ENCODE measurements at regions not wholly inside any gene's neighbourhood (a gene's known extent, or its start where the extent isn't known, plus 50 kb on each side); places are given as distances from the start of the nearest gene placed in this dataset.

DNA sequence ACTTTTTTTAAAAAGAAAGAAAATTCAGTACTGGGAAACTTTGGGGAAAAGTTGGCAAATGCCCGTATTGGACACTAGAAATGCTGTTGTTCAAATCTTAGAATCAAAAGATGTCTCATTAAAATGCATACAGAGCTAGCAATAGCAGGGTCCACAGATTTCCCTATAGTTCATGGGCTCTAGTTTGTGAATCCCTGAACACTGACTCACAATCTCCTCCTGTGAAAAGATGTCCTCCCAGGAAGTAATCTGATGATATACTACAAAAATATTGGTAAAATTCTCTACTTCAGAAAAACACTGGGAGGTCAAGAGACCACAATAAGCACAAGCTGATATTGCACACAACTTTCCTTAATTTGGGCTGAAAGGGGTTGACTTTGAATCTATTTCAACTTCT lies 568.4 kb upstream of the ZNF385D start:
- TF ChIP-seq ZFP30 (CRISPR knock-in tag; IDR thresholded peaks at IDR 0.05) (no peak), TOX (CRISPR knock-in tag; IDR thresholded peaks at IDR 0.05; ENCODE audit: borderline replicate concordance) (no peak), ZNF70 (CRISPR knock-in tag; IDR thresholded peaks at IDR 0.05) (no peak), ESRRG (CRISPR knock-in tag; IDR thresholded peaks at IDR 0.05) (no peak), SNAI2 (CRISPR knock-in tag; IDR thresholded peaks at IDR 0.05) (no peak), ARNTL (CRISPR knock-in tag; IDR thresholded peaks at IDR 0.05; ENCODE audit: borderline replicate concordance, low read depth) (no peak), TCF4 (CRISPR knock-in tag; IDR thresholded peaks at IDR 0.05; ENCODE audit: borderline replicate concordance) (no peak)
- TF ChIP-seq, protein P1, sequence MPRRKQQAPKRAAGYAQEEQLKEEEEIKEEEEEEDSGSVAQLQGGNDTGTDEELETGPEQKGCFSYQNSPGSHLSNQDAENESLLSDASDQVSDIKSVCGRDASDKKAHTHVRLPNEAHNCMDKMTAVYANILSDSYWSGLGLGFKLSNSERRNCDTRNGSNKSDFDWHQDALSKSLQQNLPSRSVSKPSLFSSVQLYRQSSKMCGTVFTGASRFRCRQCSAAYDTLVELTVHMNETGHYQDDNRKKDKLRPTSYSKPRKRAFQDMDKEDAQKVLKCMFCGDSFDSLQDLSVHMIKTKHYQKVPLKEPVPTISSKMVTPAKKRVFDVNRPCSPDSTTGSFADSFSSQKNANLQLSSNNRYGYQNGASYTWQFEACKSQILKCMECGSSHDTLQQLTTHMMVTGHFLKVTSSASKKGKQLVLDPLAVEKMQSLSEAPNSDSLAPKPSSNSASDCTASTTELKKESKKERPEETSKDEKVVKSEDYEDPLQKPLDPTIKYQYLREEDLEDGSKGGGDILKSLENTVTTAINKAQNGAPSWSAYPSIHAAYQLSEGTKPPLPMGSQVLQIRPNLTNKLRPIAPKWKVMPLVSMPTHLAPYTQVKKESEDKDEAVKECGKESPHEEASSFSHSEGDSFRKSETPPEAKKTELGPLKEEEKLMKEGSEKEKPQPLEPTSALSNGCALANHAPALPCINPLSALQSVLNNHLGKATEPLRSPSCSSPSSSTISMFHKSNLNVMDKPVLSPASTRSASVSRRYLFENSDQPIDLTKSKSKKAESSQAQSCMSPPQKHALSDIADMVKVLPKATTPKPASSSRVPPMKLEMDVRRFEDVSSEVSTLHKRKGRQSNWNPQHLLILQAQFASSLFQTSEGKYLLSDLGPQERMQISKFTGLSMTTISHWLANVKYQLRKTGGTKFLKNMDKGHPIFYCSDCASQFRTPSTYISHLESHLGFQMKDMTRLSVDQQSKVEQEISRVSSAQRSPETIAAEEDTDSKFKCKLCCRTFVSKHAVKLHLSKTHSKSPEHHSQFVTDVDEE (CRISPR knock-in tag; IDR thresholded peaks at IDR 0.05), result no peak

DNA sequence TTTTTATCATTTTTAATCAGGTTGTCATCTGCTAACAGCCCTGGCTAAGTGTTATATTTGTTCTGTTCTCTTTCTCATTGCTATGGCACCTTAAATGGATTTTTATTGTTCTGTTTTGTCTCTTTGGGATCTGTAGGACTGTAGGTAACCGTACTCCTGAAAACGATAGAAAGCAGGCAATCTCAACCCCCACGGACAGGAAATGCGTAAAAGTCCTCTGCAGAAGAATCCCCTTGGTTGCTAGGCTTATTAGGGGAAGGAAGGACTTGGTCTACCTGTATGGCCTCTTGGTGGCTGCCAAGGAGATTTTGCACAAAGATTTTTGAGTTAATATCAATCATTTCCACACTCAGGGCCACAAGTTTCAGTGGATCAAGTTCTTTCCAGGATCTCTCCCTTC lies 571.9 kb upstream of the ZNF385D start:
- TF ChIP-seq ZFP3 (CRISPR knock-in tag; IDR thresholded peaks at IDR 0.05) (no peak), RARB (CRISPR knock-in tag; IDR thresholded peaks at IDR 0.05) (no peak), ZC3H10 (CRISPR knock-in tag; IDR thresholded peaks at IDR 0.05) (no peak), ISL1 (CRISPR knock-in tag; IDR thresholded peaks at IDR 0.05) (no peak), ARNTL (CRISPR knock-in tag; IDR thresholded peaks at IDR 0.05; ENCODE audit: borderline replicate concordance, low read depth) (no peak), PPARA (CRISPR knock-in tag; IDR thresholded peaks at IDR 0.05; ENCODE audit: borderline replicate concordance) (no peak), OSR1 (CRISPR knock-in tag; IDR thresholded peaks at IDR 0.05) (no peak), ESRRG (CRISPR knock-in tag; IDR thresholded peaks at IDR 0.05) (no peak), SNAI2 (CRISPR knock-in tag; IDR thresholded peaks at IDR 0.05) (no peak)
- TF ChIP-seq, protein P2, sequence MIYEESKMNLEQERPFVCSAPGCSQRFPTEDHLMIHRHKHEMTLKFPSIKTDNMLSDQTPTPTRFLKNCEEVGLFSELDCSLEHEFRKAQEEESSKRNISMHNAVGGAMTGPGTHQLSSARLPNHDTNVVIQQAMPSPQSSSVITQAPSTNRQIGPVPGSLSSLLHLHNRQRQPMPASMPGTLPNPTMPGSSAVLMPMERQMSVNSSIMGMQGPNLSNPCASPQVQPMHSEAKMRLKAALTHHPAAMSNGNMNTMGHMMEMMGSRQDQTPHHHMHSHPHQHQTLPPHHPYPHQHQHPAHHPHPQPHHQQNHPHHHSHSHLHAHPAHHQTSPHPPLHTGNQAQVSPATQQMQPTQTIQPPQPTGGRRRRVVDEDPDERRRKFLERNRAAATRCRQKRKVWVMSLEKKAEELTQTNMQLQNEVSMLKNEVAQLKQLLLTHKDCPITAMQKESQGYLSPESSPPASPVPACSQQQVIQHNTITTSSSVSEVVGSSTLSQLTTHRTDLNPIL (CRISPR knock-in tag; IDR thresholded peaks at IDR 0.05; ENCODE audit: low read depth), result no peak
- TF ChIP-seq, protein P3, sequence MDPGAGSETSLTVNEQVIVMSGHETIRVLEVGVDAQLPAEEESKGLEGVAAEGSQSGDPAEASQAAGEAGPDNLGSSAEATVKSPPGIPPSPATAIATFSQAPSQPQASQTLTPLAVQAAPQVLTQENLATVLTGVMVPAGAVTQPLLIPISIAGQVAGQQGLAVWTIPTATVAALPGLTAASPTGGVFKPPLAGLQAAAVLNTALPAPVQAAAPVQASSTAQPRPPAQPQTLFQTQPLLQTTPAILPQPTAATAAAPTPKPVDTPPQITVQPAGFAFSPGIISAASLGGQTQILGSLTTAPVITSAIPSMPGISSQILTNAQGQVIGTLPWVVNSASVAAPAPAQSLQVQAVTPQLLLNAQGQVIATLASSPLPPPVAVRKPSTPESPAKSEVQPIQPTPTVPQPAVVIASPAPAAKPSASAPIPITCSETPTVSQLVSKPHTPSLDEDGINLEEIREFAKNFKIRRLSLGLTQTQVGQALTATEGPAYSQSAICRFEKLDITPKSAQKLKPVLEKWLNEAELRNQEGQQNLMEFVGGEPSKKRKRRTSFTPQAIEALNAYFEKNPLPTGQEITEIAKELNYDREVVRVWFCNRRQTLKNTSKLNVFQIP (CRISPR knock-in tag; IDR thresholded peaks at IDR 0.05; ENCODE audit: borderline replicate concordance, low read depth), result no peak
- TF ChIP-seq, protein P4, sequence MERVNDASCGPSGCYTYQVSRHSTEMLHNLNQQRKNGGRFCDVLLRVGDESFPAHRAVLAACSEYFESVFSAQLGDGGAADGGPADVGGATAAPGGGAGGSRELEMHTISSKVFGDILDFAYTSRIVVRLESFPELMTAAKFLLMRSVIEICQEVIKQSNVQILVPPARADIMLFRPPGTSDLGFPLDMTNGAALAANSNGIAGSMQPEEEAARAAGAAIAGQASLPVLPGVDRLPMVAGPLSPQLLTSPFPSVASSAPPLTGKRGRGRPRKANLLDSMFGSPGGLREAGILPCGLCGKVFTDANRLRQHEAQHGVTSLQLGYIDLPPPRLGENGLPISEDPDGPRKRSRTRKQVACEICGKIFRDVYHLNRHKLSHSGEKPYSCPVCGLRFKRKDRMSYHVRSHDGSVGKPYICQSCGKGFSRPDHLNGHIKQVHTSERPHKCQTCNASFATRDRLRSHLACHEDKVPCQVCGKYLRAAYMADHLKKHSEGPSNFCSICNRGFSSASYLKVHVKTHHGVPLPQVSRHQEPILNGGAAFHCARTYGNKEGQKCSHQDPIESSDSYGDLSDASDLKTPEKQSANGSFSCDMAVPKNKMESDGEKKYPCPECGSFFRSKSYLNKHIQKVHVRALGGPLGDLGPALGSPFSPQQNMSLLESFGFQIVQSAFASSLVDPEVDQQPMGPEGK (CRISPR knock-in tag; IDR thresholded peaks at IDR 0.05; ENCODE audit: borderline replicate concordance), result no peak
- ATAC-seq, result no peak

More for the DNA sequence above, 568.4 kb upstream of the ZNF385D start:
- ATAC-seq, result peak; percentile 33

DNA sequence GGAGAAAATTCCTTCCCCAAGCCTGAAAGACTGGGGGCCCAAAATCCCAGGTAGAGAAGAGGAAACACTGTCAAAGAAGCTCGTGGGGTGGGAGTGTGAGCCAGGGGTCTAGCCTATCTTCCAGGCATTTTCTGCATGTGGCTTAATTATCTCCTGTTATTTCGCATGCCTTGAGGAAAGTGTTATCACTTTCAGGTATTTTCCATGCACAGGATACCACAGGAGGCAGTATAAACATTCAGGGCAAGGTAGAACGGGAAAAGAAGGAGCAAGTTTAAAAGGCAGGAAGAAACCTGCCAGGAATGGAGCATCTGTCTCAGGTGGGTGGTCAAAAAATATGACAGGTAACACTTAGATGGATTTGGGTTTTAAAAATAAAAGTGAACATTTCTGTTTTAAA lies 575.3 kb upstream of the ZNF385D start:
- no peak for ATAC-seq
- TF ChIP-seq ZFP3 (CRISPR knock-in tag; IDR thresholded peaks at IDR 0.05), result no peak
- no peak for TF ChIP-seq OSR1 (CRISPR knock-in tag; IDR thresholded peaks at IDR 0.05)
- TF ChIP-seq BACH2 (CRISPR knock-in tag; IDR thresholded peaks at IDR 0.05; ENCODE audit: borderline replicate concordance), result no peak
- TF ChIP-seq, protein P5, sequence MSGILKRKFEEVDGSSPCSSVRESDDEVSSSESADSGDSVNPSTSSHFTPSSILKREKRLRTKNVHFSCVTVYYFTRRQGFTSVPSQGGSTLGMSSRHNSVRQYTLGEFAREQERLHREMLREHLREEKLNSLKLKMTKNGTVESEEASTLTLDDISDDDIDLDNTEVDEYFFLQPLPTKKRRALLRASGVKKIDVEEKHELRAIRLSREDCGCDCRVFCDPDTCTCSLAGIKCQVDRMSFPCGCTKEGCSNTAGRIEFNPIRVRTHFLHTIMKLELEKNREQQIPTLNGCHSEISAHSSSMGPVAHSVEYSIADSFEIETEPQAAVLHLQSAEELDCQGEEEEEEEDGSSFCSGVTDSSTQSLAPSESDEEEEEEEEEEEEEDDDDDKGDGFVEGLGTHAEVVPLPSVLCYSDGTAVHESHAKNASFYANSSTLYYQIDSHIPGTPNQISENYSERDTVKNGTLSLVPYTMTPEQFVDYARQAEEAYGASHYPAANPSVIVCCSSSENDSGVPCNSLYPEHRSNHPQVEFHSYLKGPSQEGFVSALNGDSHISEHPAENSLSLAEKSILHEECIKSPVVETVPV (CRISPR knock-in tag; IDR thresholded peaks at IDR 0.05), result no peak
- no peak for TF ChIP-seq PPARA (CRISPR knock-in tag; IDR thresholded peaks at IDR 0.05; ENCODE audit: borderline replicate concordance)
- no peak for TF ChIP-seq CSDC2 (CRISPR knock-in tag; IDR thresholded peaks at IDR 0.05)
- no peak for TF ChIP-seq TOX (CRISPR knock-in tag; IDR thresholded peaks at IDR 0.05; ENCODE audit: borderline replicate concordance)
- TF ChIP-seq ZC3H10 (CRISPR knock-in tag; IDR thresholded peaks at IDR 0.05), result no peak
- no peak for TF ChIP-seq GLIS3 (CRISPR knock-in tag; IDR thresholded peaks at IDR 0.05)
- TF ChIP-seq ZNF565 (CRISPR knock-in tag; conservative IDR thresholded peaks at IDR 0.05; ENCODE audit: low read depth), result no peak
- no peak for TF ChIP-seq TCF4 (CRISPR knock-in tag; IDR thresholded peaks at IDR 0.05; ENCODE audit: borderline replicate concordance)
- no peak for TF ChIP-seq ARNTL (CRISPR knock-in tag; IDR thresholded peaks at IDR 0.05; ENCODE audit: borderline replicate concordance, low read depth)
- TF ChIP-seq, protein P4 (CRISPR knock-in tag; IDR thresholded peaks at IDR 0.05; ENCODE audit: borderline replicate concordance), result no peak
- no peak for TF ChIP-seq ESRRG (CRISPR knock-in tag; IDR thresholded peaks at IDR 0.05)
- TF ChIP-seq, protein P2 (CRISPR knock-in tag; IDR thresholded peaks at IDR 0.05; ENCODE audit: low read depth), result no peak

Measured in SK-N-SH treated with all-trans-retinoic acid at 6 μM for 48 hours (cell line).